ENCODE measurements at regions not wholly inside any gene's neighbourhood (a gene's known extent, or its start where the extent isn't known, plus 50 kb on each side); places are given as distances from the start of the nearest gene placed in this dataset.

GRCh38 chrX:127571834-127572233, 480.4 kb downstream of the ACTRT1 start:
- Histone ChIP-seq H4K20me1 (ENCODE audit: insufficient read depth, low read length, poor library complexity, severe bottlenecking) (no peaks in the 10 kb centered on the region), H3F3A (ENCODE audit: low read depth) (no peaks in the 10 kb centered on the region), H3K27me3 (ENCODE audit: insufficient read depth, low read length, poor library complexity, severe bottlenecking) (no peaks in the 10 kb centered on the region), H3K9ac (ENCODE audit: low read depth, low read length, poor library complexity, severe bottlenecking) (no peak overlapping the region), H2AFZ (ENCODE audit: low read length) (no peak overlapping the region), H3K4me2 (ENCODE audit: low read depth, low read length, poor library complexity, severe bottlenecking) (no peak overlapping the region), H3K36me3 (ENCODE audit: insufficient read depth, low read length) (no peaks in the 10 kb centered on the region), H3K9me3 (ENCODE audit: insufficient read depth, low read depth, low read length) (no peaks in the 10 kb centered on the region), H3K4me3 (ENCODE audit: low read length, poor library complexity, severe bottlenecking) (no peak overlapping the region), H3K79me2 (ENCODE audit: insufficient read depth, low read length) (no peaks in the 10 kb centered on the region), H3K4me1 (ENCODE audit: insufficient read depth, low read length, poor library complexity, severe bottlenecking) (no peaks in the 10 kb centered on the region), H3K9me2 (replicated peaks; ENCODE audit: low read depth, low read length) (no peaks in the 10 kb centered on the region)
- TF ChIP-seq CTCF (conservative IDR thresholded peaks at IDR 0.05; ENCODE audit: low read length) (no peak), EZH2phosphoT487 (IDR thresholded peaks at IDR 0.05; ENCODE audit: borderline replicate concordance) (no peak)

- no peak for TF ChIP-seq CTCF (conservative IDR thresholded peaks at IDR 0.05; ENCODE audit: low read length)
- TF ChIP-seq EZH2phosphoT487 (IDR thresholded peaks at IDR 0.05; ENCODE audit: borderline replicate concordance), result no peak
- no peaks in the 10 kb centered on the region for H3F3A ChIP-seq (ENCODE audit: low read depth)
- H3K9me3 ChIP-seq (ENCODE audit: insufficient read depth, low read depth, low read length), result no peaks in the 10 kb centered on the region
- no peak overlapping the region for H3K4me2 ChIP-seq (ENCODE audit: low read depth, low read length, poor library complexity, severe bottlenecking)
- no peak overlapping the region for H3K9ac ChIP-seq (ENCODE audit: low read depth, low read length, poor library complexity, severe bottlenecking)
- no peaks in the 10 kb centered on the region for H3K27me3 ChIP-seq (ENCODE audit: insufficient read depth, low read length, poor library complexity, severe bottlenecking)
- H3K79me2 ChIP-seq (ENCODE audit: insufficient read depth, low read length), result no peaks in the 10 kb centered on the region
- H4K20me1 ChIP-seq (ENCODE audit: insufficient read depth, low read length, poor library complexity, severe bottlenecking), result no peaks in the 10 kb centered on the region
- no peak overlapping the region for H2AFZ ChIP-seq (ENCODE audit: low read length)
- H3K9me2 ChIP-seq (replicated peaks; ENCODE audit: low read depth, low read length), result no peaks in the 10 kb centered on the region
- no peaks in the 10 kb centered on the region for H3K36me3 ChIP-seq (ENCODE audit: insufficient read depth, low read length)
- H3K4me3 ChIP-seq (ENCODE audit: low read length, poor library complexity, severe bottlenecking), result no peak overlapping the region
- H3K4me1 ChIP-seq (ENCODE audit: insufficient read depth, low read length, poor library complexity, severe bottlenecking), result no peaks in the 10 kb centered on the region
These were observed 481.9 kb downstream of the ACTRT1 start for GRCh38 chrX:127570276-127570675.

- TF ChIP-seq CTCF (conservative IDR thresholded peaks at IDR 0.05; ENCODE audit: low read length) (no peak), EZH2phosphoT487 (IDR thresholded peaks at IDR 0.05; ENCODE audit: borderline replicate concordance) (no peak)
- Histone ChIP-seq H3K9me3 (ENCODE audit: insufficient read depth, low read depth, low read length) (no peaks in the 10 kb centered on the region), H3K4me3 (ENCODE audit: low read length, poor library complexity, severe bottlenecking) (no peak overlapping the region), H3K4me1 (ENCODE audit: insufficient read depth, low read length, poor library complexity, severe bottlenecking) (no peaks in the 10 kb centered on the region), H3F3A (ENCODE audit: low read depth) (no peaks in the 10 kb centered on the region), H3K9me2 (replicated peaks; ENCODE audit: low read depth, low read length) (no peaks in the 10 kb centered on the region), H3K36me3 (ENCODE audit: insufficient read depth, low read length) (no peaks in the 10 kb centered on the region), H3K79me2 (ENCODE audit: insufficient read depth, low read length) (no peaks in the 10 kb centered on the region), H3K9ac (ENCODE audit: low read depth, low read length, poor library complexity, severe bottlenecking) (no peak overlapping the region), H3K4me2 (ENCODE audit: low read depth, low read length, poor library complexity, severe bottlenecking) (no peak overlapping the region), H4K20me1 (ENCODE audit: insufficient read depth, low read length, poor library complexity, severe bottlenecking) (no peaks in the 10 kb centered on the region), H2AFZ (ENCODE audit: low read length) (no peak overlapping the region), H3K27me3 (ENCODE audit: insufficient read depth, low read length, poor library complexity, severe bottlenecking) (no peaks in the 10 kb centered on the region)
These were observed 483.5 kb downstream of the ACTRT1 start for GRCh38 chrX:127568691-127569090.
